Choroid plexus epithelial cell (primary cell): ENCODE measurements at regions not wholly inside any gene's neighbourhood (a gene's known extent, or its start where the extent isn't known, plus 50 kb on each side); places are given as distances from the start of the nearest gene placed in this dataset.

Source experiments
- DNase-seq: peaks from one replicate; pipeline ENCODE4 v3.0.0-alpha.2; 2010; ENCODE audit warnings: low read depth
- H3K4me3 ChIP-seq: 2 replicates; pipeline ENCODE4 v1.5.1; 2011; ENCODE audit warnings: low read depth, mild to moderate bottlenecking, control low read depth, low read length, moderate library complexity
- TF ChIP-seq, protein P1 (sequence below): conservative IDR thresholded peaks from 2 replicates; pipeline ENCODE4 v1.5.1; 2011; ENCODE audit warnings: low read depth, mild to moderate bottlenecking, control low read depth, inconsistent platforms, low read length, moderate library complexity

DNA sequence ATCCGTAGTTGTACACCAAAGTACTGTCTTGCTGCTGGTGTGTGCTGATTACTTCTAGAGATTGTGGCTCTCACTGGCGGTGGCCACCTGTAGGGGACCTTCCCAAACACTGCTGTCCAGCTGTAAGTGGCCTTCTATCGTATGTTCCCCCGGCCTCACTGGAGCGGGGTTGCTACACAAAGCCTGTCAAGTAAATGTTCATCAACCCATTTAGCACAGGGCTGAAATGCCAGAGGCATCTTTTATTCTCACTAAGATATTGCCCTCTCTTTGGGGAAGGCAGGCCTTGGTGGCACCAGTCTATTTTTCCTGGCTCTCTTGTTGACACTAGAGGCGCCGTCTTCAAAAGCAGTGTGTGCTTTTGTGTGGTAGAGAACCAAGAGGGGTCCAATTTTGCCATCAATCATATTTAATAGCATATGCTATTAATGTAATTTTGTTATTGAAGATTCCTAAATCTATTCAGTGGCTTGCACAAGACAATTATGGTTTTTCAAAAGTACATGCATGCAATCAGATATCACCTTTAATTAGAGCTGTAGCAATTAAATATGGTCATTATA lies 514.4 kb upstream of the SALL1 start:
- TF ChIP-seq, protein P1, sequence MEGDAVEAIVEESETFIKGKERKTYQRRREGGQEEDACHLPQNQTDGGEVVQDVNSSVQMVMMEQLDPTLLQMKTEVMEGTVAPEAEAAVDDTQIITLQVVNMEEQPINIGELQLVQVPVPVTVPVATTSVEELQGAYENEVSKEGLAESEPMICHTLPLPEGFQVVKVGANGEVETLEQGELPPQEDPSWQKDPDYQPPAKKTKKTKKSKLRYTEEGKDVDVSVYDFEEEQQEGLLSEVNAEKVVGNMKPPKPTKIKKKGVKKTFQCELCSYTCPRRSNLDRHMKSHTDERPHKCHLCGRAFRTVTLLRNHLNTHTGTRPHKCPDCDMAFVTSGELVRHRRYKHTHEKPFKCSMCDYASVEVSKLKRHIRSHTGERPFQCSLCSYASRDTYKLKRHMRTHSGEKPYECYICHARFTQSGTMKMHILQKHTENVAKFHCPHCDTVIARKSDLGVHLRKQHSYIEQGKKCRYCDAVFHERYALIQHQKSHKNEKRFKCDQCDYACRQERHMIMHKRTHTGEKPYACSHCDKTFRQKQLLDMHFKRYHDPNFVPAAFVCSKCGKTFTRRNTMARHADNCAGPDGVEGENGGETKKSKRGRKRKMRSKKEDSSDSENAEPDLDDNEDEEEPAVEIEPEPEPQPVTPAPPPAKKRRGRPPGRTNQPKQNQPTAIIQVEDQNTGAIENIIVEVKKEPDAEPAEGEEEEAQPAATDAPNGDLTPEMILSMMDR: no peak
- H3K4me3 ChIP-seq: no peak overlapping the region
- no peak for DNase-seq

DNA sequence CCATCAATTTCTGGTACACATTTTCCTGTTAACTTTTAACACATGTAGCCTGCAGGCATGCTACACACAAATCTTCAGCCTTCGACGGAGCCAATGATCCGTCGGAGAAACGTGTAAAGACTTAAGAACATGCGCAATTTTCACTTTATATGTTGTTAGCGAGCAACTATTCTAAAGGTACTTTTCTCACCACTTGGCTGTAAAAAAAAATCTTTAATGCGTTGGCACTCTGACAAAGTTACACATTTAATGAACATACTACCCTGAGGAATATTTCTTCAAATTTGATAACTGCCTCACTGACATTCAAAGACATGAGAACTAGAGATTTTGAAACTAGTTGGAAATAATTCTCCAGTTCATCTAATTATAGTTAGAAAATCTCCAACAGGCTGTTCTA lies 507.5 kb upstream of the SALL1 start:
- no peak overlapping the region for H3K4me3 ChIP-seq
- TF ChIP-seq, protein P1: no peak
- DNase-seq: no peak

DNA sequence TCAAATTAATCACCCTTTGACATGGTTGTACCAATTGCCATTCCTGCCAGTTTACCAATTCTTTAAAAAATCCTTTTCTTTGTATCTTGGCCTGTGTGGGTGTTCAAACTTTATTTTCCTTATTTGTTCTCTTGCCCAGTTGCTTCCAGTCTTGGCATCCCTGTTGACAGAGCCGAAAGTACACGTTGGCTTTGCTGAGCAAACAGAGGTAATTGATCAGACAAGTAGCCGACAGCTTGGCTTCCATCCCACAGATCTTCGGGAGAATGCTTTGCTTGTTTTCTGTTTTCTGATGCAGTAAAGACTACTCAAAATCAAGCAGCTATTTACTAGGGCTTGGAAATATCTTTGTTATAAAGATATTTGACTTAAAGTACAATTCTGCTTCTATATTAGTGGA lies 506.8 kb upstream of the SALL1 start:
- no peak for DNase-seq
- TF ChIP-seq, protein P1: no peak
- no peak overlapping the region for H3K4me3 ChIP-seq

- no peak for DNase-seq
- TF ChIP-seq, protein P1: no peak
- H3K4me3 ChIP-seq: no peak overlapping the region
Observed at GRCh38 chr16:51655249-51655648, 504.2 kb upstream of the SALL1 start.

GRCh38 chr16:51651061-51651466 lies 500.0 kb upstream of the SALL1 start:
- TF ChIP-seq, protein P1: no peak
- DNase-seq: no peak
- no peak overlapping the region for H3K4me3 ChIP-seq

- no peak overlapping the region for H3K4me3 ChIP-seq
- no peak for DNase-seq
- TF ChIP-seq, protein P1: no peak
Observed at GRCh38 chr16:51649631-51650030, 498.6 kb upstream of the SALL1 start.

GRCh38 chr16:51648526-51648925 lies 497.5 kb upstream of the SALL1 start:
- TF ChIP-seq, protein P1: no peak
- peak; percentile 5 for DNase-seq
- H3K4me3 ChIP-seq: no peak overlapping the region
